Heart left ventricle (tissue), 16 donors: ENCODE measurements at regions not wholly inside any gene's neighbourhood (a gene's known extent, or its start where the extent isn't known, plus 50 kb on each side); places are given as distances from the start of the nearest gene placed in this dataset.
"Not testable (repeated sequence)": the region's sequence is repeated elsewhere in the genome, so short reads cannot be mapped to it uniquely, and the experiment has no call there.

Source experiments
- ATAC-seq, 4 donors: fragments of 200-7000 bp; cut with Tn5 transposase; one replicate each; pipeline ENCODE4 v1.9.1; 2020 to 2022; ENCODE audit warnings: moderate library complexity in 4 of 4, mild to moderate bottlenecking in 3 of 4, moderate number of reproducible peaks in 1 of 4
- DNase-seq, 5 donors: peaks; one replicate each; pipeline ENCODE4 v3.0.0-alpha.2; 2020
- H3K27ac ChIP-seq, 12 donors: fragments of 200-600 bp; sonication (generic) in 4 of 12; one replicate each; pipeline versions ENCODE4 v1.5.0 to v1.8.0; 2016 to 2022; ENCODE audit warnings: mild to moderate bottlenecking in 2 of 12
- H3K27me3 ChIP-seq, 9 donors: fragments of 200-600 bp; sonication (generic) in 2 of 9; one replicate each; pipeline versions ENCODE4 v1.5.1 to v1.8.0; 2016 to 2022; ENCODE audit warnings: mild to moderate bottlenecking in 3 of 9
- H3K36me3 ChIP-seq, 9 donors: fragments of 200-600 bp; sonication (generic) in 2 of 9; one replicate each; pipeline versions ENCODE4 v1.5.0 to v1.8.0; 2018 to 2022; ENCODE audit warnings: mild to moderate bottlenecking in 2 of 9
- H3K4me1 ChIP-seq, 12 donors: fragments of 200-600 bp; sonication (generic) in 4 of 12; one replicate each; pipeline versions ENCODE4 v1.5.0 to v1.8.0; 2016 to 2022; ENCODE audit warnings: mild to moderate bottlenecking in 3 of 12
- H3K4me3 ChIP-seq, 12 donors: fragments of 200-600 bp; sonication (generic) in 4 of 12; one replicate each; pipeline versions ENCODE4 v1.5.0 to v1.8.0; 2017 to 2022; ENCODE audit warnings: mild to moderate bottlenecking in 9 of 12, moderate library complexity in 4 of 12
- H3K9me3 ChIP-seq, 12 donors: fragments of 200-600 bp; sonication (generic) in 4 of 12; one replicate each; pipeline versions ENCODE4 v1.5.0 to v1.8.0; 2016 to 2022; ENCODE audit warnings: mild to moderate bottlenecking in 1 of 12
- CTCF ChIP-seq, 12 donors: fragments of 200-600 bp; sonication (generic) in 4 of 12; IDR thresholded peaks; one replicate each; pipeline versions ENCODE4 v1.5.0 to v1.8.0; 2018 to 2022; ENCODE audit warnings: antibody characterized with exemption in 12 of 12, mild to moderate bottlenecking in 5 of 12
- POLR2A ChIP-seq, 2 donors: fragments of 450-650 bp; IDR thresholded peaks; one replicate each; pipeline ENCODE4 v1.6.1; 2017; ENCODE audit warnings: antibody characterized with exemption in 2 of 2, mild to moderate bottlenecking in 2 of 2, moderate library complexity in 2 of 2
- WGBS, 4 donors: extraction: QIAGEN DNeasy Blood & Tissue Kit in 2 of 4; methylation state at CpG; one replicate each; pipeline versions ENCODE4 v1.1.5 to v1.1.7; 2013 to 2018; 5-methylcytosine and 5-hydroxymethylcytosine counted together
- intact Hi-C, 10 donors: fragments of 100-400 bp; cut with DNase I; formaldehyde crosslinking; loops; one replicate each; pipeline versions ENCODE4 v1.11.1 to v1.14.2; 2022
- donor health status: ischemic (EF 13 %, LVEDD 7.1; RV severe dilation, severe dysfunction).
- donor health status: healthy with polysubstance abuse.
- donor health status: DM: no; HTN: yes; CAD: no.
- donor health status: DM: no; HTN: no; CAD: no.
- donor health status: ischemic (EF 25% LVEDD 6.9; RV normal size, moderate dysfunction).
- donor health status: ischemic (EF 25% LVEDD 5.7; RV mildly dilated, moderate dysfunction).
- donor health status: healthy.
- donor health status: DM: yes; HTN: yes; CAD: no.
- donor health status: ischemic (EF 35%, LVEDD 5.7; RV mildly dilated, moderate dysfunction).
- donor health status: nonischemic (EF 11% LVEDD 7.7; RV severe dilation, severe dysfunction).
- donor health status: DM: yes; HTN: yes; CAD: no.
- donor health status: PGD.
- donor health status: ischemic (EF 29% LVEDD 5.4; RV normal size, mild dysfunction).
- donor health status: nonischemic (EF 23%, LVEDD 6.1; RV moderate dilation, normal function).

GRCh38 chr4:158970812-158971211 is 132.1 kb upstream of the RAPGEF2 start:
- ATAC-seq (no peak), DNase-seq (no peak)
- Histone ChIP-seq H3K4me1 (peaks cover 0 to 5% (median 0%) of the 10 kb centered on the region in 12 donors), H3K9me3 (no peaks in the 10 kb centered on the region), H3K27ac (no peak overlapping the region), H3K36me3 (no peaks in the 10 kb centered on the region), H3K4me3 (no peak overlapping the region), H3K27me3 (no peaks in the 10 kb centered on the region)
- intact Hi-C loops, result no loop called here
- WGBS, 4 donors, result 74 to 83% (median 77%) methylated on average over 3 of the region's 3 CpGs
- TF ChIP-seq POLR2A (IDR thresholded peaks at IDR 0.05) (no peak), CTCF (IDR thresholded peaks at IDR 0.05) (no peak)

- WGBS, 4 donors, result 91 to 98% (median 94%) methylated on average over 2 of the region's 2 CpGs
- intact Hi-C loops, result not testable (repeated sequence)
Measured at GRCh38 chr4:158974438-158974837, 128.4 kb upstream of the RAPGEF2 start.

GRCh38 chr4:158980711-158981110 is 122.2 kb upstream of the RAPGEF2 start:
- ATAC-seq, intact Hi-C loops, H3K27me3 ChIP-seq, H3K4me3 ChIP-seq, H3K36me3 ChIP-seq, H3K4me1 ChIP-seq, H3K9me3 ChIP-seq, H3K27ac ChIP-seq, DNase-seq: not testable (repeated sequence)
- WGBS, 4 donors, result 96 to 99% (median 97%) methylated on average over 5 of the region's 5 CpGs

More at GRCh38 chr4:158974438-158974837, 128.4 kb upstream of the RAPGEF2 start:
- not testable (repeated sequence) for H3K27ac ChIP-seq, H3K27me3 ChIP-seq, ATAC-seq, H3K4me3 ChIP-seq, DNase-seq, H3K36me3 ChIP-seq, H3K4me1 ChIP-seq, H3K9me3 ChIP-seq

GRCh38 chr4:158991534-158992155 is 111.2 kb upstream of the RAPGEF2 start:
- TF ChIP-seq POLR2A (IDR thresholded peaks at IDR 0.05) (no peak), CTCF (IDR thresholded peaks at IDR 0.05) (no peak)
- DNase-seq (no peak), ATAC-seq (no peak)
- H3K27ac ChIP-seq, result no peak overlapping the region
- H3K4me1 ChIP-seq, result peaks cover 0 to 15% (median 0%) of the 10 kb centered on the region in 12 donors
- H3K36me3 ChIP-seq, result no peaks in the 10 kb centered on the region
- intact Hi-C loops, result no loop called here
- H3K9me3 ChIP-seq, result peaks cover 0 to 10% (median 0%) of the 10 kb centered on the region in 12 donors
- no peaks in the 10 kb centered on the region for H3K27me3 ChIP-seq
- 90 to 93% (median 93%) methylated on average over 5 of the region's 5 CpGs for WGBS, 4 donors
- H3K4me3 ChIP-seq, result no peak overlapping the region

GRCh38 chr4:158993891-158994290 is 109.0 kb upstream of the RAPGEF2 start:
- H3K4me3 ChIP-seq, result no peak overlapping the region
- H3K4me1 ChIP-seq, result peaks cover 0 to 21% (median 1%) of the 10 kb centered on the region in 12 donors
- intact Hi-C loops, result no loop called here
- WGBS, 4 donors, result 76 to 89% (median 78%) methylated on average over 2 of the region's 2 CpGs
- no peak overlapping the region for H3K27ac ChIP-seq
- ATAC-seq, result no peak
- TF ChIP-seq POLR2A (IDR thresholded peaks at IDR 0.05) (no peak), CTCF (IDR thresholded peaks at IDR 0.05) (no peak)
- DNase-seq, result no peak
- H3K27me3 ChIP-seq, result no peaks in the 10 kb centered on the region
- H3K36me3 ChIP-seq, result no peaks in the 10 kb centered on the region
- peaks cover 0 to 8% (median 0%) of the 10 kb centered on the region in 12 donors for H3K9me3 ChIP-seq
